GM12878 (cell line): ENCODE measurements at regions not wholly inside any gene's neighbourhood (a gene's known extent, or its start where the extent isn't known, plus 50 kb on each side); places are given as distances from the start of the nearest gene placed in this dataset.

ENCODE experiments used
- CBX3 ChIP-seq: fragments of 200-600 bp; sonication (generic); IDR thresholded peaks from 2 replicates; pipeline ENCODE4 v1.6.1; 2016; ENCODE audit warnings: low read depth, borderline replicate concordance
- CHD4 ChIP-seq: fragments of 200-600 bp; sonication (generic); IDR thresholded peaks from 2 replicates; pipeline ENCODE4 v1.6.1; 2016; ENCODE audit warnings: mild to moderate bottlenecking
- CREB1 ChIP-seq: IDR thresholded peaks from 2 replicates; pipeline ENCODE4 v1.6.1; 2012; ENCODE audit warnings: low read depth, mild to moderate bottlenecking, inconsistent platforms
- EZH2 ChIP-seq: IDR thresholded peaks from 2 replicates; pipeline ENCODE4 v1.6.1; 2012; ENCODE audit warnings: low read depth, mild to moderate bottlenecking, control low read depth, inconsistent platforms, low read length, borderline replicate concordance; ENCODE audit not compliant: control insufficient read depth
- FOXK2 ChIP-seq: fragments of 450-650 bp; IDR thresholded peaks from 2 replicates; pipeline ENCODE4 v1.6.1; 2017; ENCODE audit warnings: mild to moderate bottlenecking, moderate library complexity
- HDAC2 ChIP-seq: fragments of 200-600 bp; sonication (generic); IDR thresholded peaks from 2 replicates; pipeline ENCODE4 v1.6.1; 2017
- NFIC ChIP-seq: IDR thresholded peaks from 2 replicates; pipeline ENCODE4 v1.6.1; 2012; ENCODE audit warnings: low read depth, mild to moderate bottlenecking, inconsistent platforms, low read length, moderate library complexity
- SIN3A ChIP-seq: IDR thresholded peaks from 2 replicates; pipeline ENCODE4 v1.6.1; 2012; ENCODE audit warnings: low read depth, low read length, improper control_type of control experiment
- SRF ChIP-seq, 2 experiments: IDR thresholded peaks; 2 replicates each; pipeline ENCODE4 v1.6.1; 2011; ENCODE audit warnings: low read depth in 2 of 2, low read length in 2 of 2, mild to moderate bottlenecking in 1 of 2, moderate library complexity in 1 of 2
- SUZ12 ChIP-seq: fragments of 200-600 bp; sonication (generic); IDR thresholded peaks from one replicate; pipeline ENCODE4 v1.6.1; 2018; ENCODE audit warnings: antibody characterized with exemption, mild to moderate bottlenecking; ENCODE audit not compliant: unreplicated experiment
- ZNF274 ChIP-seq: IDR thresholded peaks from one replicate; pipeline ENCODE4 v1.8.0; 2011; ENCODE audit not compliant: insufficient read length, insufficient read depth
- ZNF384 ChIP-seq: IDR thresholded peaks from 2 replicates; pipeline ENCODE4 v1.6.1; 2012; ENCODE audit warnings: low read depth, mild to moderate bottlenecking, low read length, improper control_type of control experiment, borderline replicate concordance
- TF ChIP-seq, protein P1 (sequence below), 3 experiments: IDR thresholded peaks in 2 of 3; conservative IDR thresholded peaks in 1 of 3; 2 replicates each; pipeline ENCODE4 v1.5.1; 2011; ENCODE audit warnings: low read depth in 3 of 3, low read length in 3 of 3, mild to moderate bottlenecking in 3 of 3, control low read depth in 2 of 3, moderate library complexity in 2 of 3, inconsistent platforms in 1 of 3, mixed read lengths in 1 of 3; ENCODE audit not compliant: control insufficient read depth in 2 of 3, insufficient read depth in 1 of 3; ENCODE audit errors: extremely low read depth in 1 of 3

DNA sequence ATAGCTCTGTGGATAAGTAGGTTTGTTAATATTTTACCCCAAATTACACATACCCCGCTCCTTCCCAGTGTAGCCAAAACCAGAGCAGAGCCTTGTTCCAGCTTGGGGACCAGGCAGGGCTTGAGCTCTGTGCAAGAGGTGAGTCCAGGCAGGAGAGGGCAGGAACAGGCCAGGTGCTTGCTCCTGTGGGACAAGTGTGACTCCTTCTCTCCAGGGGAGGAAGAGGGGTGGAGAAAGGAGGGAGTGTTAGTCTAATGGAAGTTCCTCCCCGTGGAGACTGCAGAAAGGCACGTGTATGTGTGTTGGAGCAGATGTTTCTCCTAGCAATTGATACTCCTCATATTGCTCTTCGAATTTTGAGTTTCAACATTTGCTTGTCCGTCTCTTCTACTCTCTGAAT lies 201.0 kb downstream of the FGF9 start:
- TF ChIP-seq, protein P1, sequence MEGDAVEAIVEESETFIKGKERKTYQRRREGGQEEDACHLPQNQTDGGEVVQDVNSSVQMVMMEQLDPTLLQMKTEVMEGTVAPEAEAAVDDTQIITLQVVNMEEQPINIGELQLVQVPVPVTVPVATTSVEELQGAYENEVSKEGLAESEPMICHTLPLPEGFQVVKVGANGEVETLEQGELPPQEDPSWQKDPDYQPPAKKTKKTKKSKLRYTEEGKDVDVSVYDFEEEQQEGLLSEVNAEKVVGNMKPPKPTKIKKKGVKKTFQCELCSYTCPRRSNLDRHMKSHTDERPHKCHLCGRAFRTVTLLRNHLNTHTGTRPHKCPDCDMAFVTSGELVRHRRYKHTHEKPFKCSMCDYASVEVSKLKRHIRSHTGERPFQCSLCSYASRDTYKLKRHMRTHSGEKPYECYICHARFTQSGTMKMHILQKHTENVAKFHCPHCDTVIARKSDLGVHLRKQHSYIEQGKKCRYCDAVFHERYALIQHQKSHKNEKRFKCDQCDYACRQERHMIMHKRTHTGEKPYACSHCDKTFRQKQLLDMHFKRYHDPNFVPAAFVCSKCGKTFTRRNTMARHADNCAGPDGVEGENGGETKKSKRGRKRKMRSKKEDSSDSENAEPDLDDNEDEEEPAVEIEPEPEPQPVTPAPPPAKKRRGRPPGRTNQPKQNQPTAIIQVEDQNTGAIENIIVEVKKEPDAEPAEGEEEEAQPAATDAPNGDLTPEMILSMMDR (IDR thresholded peaks at IDR 0.05 in 2 of 3, conservative IDR thresholded peaks at IDR 0.05 in 1 of 3; ENCODE audit: control insufficient read depth in 2 of 3, extremely low read depth in 1 of 3, insufficient read depth in 1 of 3, low read depth in 3 of 3, low read length in 3 of 3), result no peak
- TF ChIP-seq FOXK2, result no peak
- no peak for TF ChIP-seq ZNF274
- TF ChIP-seq SIN3A, result no peak
- TF ChIP-seq HDAC2, result no peak
- no peak for TF ChIP-seq CBX3
- TF ChIP-seq EZH2, result no peak
- TF ChIP-seq SRF (IDR thresholded peaks at IDR 0.05; ENCODE audit: low read depth in 2 of 2, low read length in 2 of 2), result no peak
- no peak for TF ChIP-seq CHD4
- TF ChIP-seq SUZ12, result no peak
- TF ChIP-seq CREB1, result no peak
- no peak for TF ChIP-seq NFIC
- no peak for TF ChIP-seq ZNF384
